ENCODE measurements at regions not wholly inside any gene's neighbourhood (a gene's known extent, or its start where the extent isn't known, plus 50 kb on each side); places are given as distances from the start of the nearest gene placed in this dataset.
A peak's percentile ranks its signal among the peaks of the same experiment; 100 is the strongest.

GRCh38 chr1:229822026-229822425, 196.0 kb downstream of the URB2 start:
- peaks cover 78% of the 10 kb centered on the region for H3K27me3 Mint-ChIP-seq (ENCODE audit: unreplicated experiment)
- no peak for TF ChIP-seq CTCF (IDR thresholded peaks at IDR 0.05; ENCODE audit: unreplicated experiment)
- H3K36me3 Mint-ChIP-seq (ENCODE audit: insufficient read depth, unreplicated experiment), result peaks cover 5% of the 10 kb centered on the region
- CTCF ChIA-PET, result no interaction called here
- no peak overlapping the region for H3K27ac Mint-ChIP-seq (ENCODE audit: unreplicated experiment)
- no TSS peak for BruUV-seq (replicated peaks)
- no peaks in the 10 kb centered on the region for H3K4me1 Mint-ChIP-seq (ENCODE audit: low read depth, unreplicated experiment)
- DNase-seq, result no peak
- H3K4me3 Mint-ChIP-seq (ENCODE audit: low read depth, unreplicated experiment), result no peak overlapping the region
- peaks cover 8% of the 10 kb centered on the region for H3K9me3 Mint-ChIP-seq (ENCODE audit: low read depth, unreplicated experiment)
- intact Hi-C loops (cut with micrococcal nuclease; ENCODE audit: unreplicated experiment), result no loop called here

GRCh38 chr1:229825042-229825441, 199.0 kb downstream of the URB2 start:
- BruUV-seq (replicated peaks), result no TSS peak
- Mint-ChIP-seq H3K27ac (ENCODE audit: unreplicated experiment) (no peak overlapping the region), H3K36me3 (ENCODE audit: insufficient read depth, unreplicated experiment) (no peaks in the 10 kb centered on the region), H3K4me3 (ENCODE audit: low read depth, unreplicated experiment) (no peak overlapping the region), H3K4me1 (ENCODE audit: low read depth, unreplicated experiment) (no peaks in the 10 kb centered on the region), H3K27me3 (ENCODE audit: unreplicated experiment) (peaks cover 67% of the 10 kb centered on the region), H3K9me3 (ENCODE audit: low read depth, unreplicated experiment) (peaks cover 14% of the 10 kb centered on the region)
- CTCF ChIA-PET, result no interaction called here
- intact Hi-C loops (cut with micrococcal nuclease; ENCODE audit: unreplicated experiment), result no loop called here
- DNase-seq, result no peak
- no peak for TF ChIP-seq CTCF (IDR thresholded peaks at IDR 0.05; ENCODE audit: unreplicated experiment)

GRCh38 chr1:229828461-229828860, 202.4 kb downstream of the URB2 start:
- H3K4me1 Mint-ChIP-seq (ENCODE audit: low read depth, unreplicated experiment), result peaks cover 17% of the 10 kb centered on the region
- CTCF ChIA-PET, result no interaction called here
- no peak for TF ChIP-seq CTCF (IDR thresholded peaks at IDR 0.05; ENCODE audit: unreplicated experiment)
- DNase-seq, result no peak
- no peak overlapping the region for H3K27ac Mint-ChIP-seq (ENCODE audit: unreplicated experiment)
- peaks cover 14% of the 10 kb centered on the region for H3K9me3 Mint-ChIP-seq (ENCODE audit: low read depth, unreplicated experiment)
- H3K36me3 Mint-ChIP-seq (ENCODE audit: insufficient read depth, unreplicated experiment), result no peaks in the 10 kb centered on the region
- peaks cover 46% of the 10 kb centered on the region for H3K27me3 Mint-ChIP-seq (ENCODE audit: unreplicated experiment)
- H3K4me3 Mint-ChIP-seq (ENCODE audit: low read depth, unreplicated experiment), result no peak overlapping the region
- intact Hi-C loops (cut with micrococcal nuclease; ENCODE audit: unreplicated experiment), result no loop called here
- no TSS peak for BruUV-seq (replicated peaks)

- peaks cover 5% of the 10 kb centered on the region for H3K9me3 Mint-ChIP-seq (ENCODE audit: low read depth, unreplicated experiment)
- CTCF ChIA-PET, result no interaction called here
- peaks cover 17% of the 10 kb centered on the region for H3K4me1 Mint-ChIP-seq (ENCODE audit: low read depth, unreplicated experiment)
- H3K27ac Mint-ChIP-seq (ENCODE audit: unreplicated experiment), result no peak overlapping the region
- H3K27me3 Mint-ChIP-seq (ENCODE audit: unreplicated experiment), result peaks cover 25% of the 10 kb centered on the region
- TF ChIP-seq CTCF (IDR thresholded peaks at IDR 0.05; ENCODE audit: unreplicated experiment), result no peak
- H3K36me3 Mint-ChIP-seq (ENCODE audit: insufficient read depth, unreplicated experiment), result no peaks in the 10 kb centered on the region
- intact Hi-C loops (cut with micrococcal nuclease; ENCODE audit: unreplicated experiment), result no loop called here
- no peak overlapping the region for H3K4me3 Mint-ChIP-seq (ENCODE audit: low read depth, unreplicated experiment)
- BruUV-seq (replicated peaks), result no TSS peak
- DNase-seq, result peak; percentile 22
Observed at GRCh38 chr1:229832695-229833094, 206.6 kb downstream of the URB2 start.

GRCh38 chr1:229834230-229834629, 208.2 kb downstream of the URB2 start:
- Mint-ChIP-seq H3K4me1 (ENCODE audit: low read depth, unreplicated experiment) (peaks cover 17% of the 10 kb centered on the region), H3K27me3 (ENCODE audit: unreplicated experiment) (peaks cover 24% of the 10 kb centered on the region), H3K27ac (ENCODE audit: unreplicated experiment) (no peak overlapping the region), H3K9me3 (ENCODE audit: low read depth, unreplicated experiment) (no peaks in the 10 kb centered on the region), H3K36me3 (ENCODE audit: insufficient read depth, unreplicated experiment) (no peaks in the 10 kb centered on the region), H3K4me3 (ENCODE audit: low read depth, unreplicated experiment) (no peak overlapping the region)
- intact Hi-C loops (cut with micrococcal nuclease; ENCODE audit: unreplicated experiment), result no loop called here
- CTCF ChIA-PET, result no interaction called here
- no peak for DNase-seq
- TF ChIP-seq CTCF (IDR thresholded peaks at IDR 0.05; ENCODE audit: unreplicated experiment), result no peak
- no TSS peak for BruUV-seq (replicated peaks)

Measured in Calu3 (cell line).